ENCODE measurements at regions not wholly inside any gene's neighbourhood (a gene's known extent, or its start where the extent isn't known, plus 50 kb on each side); places are given as distances from the start of the nearest gene placed in this dataset.

DNA sequence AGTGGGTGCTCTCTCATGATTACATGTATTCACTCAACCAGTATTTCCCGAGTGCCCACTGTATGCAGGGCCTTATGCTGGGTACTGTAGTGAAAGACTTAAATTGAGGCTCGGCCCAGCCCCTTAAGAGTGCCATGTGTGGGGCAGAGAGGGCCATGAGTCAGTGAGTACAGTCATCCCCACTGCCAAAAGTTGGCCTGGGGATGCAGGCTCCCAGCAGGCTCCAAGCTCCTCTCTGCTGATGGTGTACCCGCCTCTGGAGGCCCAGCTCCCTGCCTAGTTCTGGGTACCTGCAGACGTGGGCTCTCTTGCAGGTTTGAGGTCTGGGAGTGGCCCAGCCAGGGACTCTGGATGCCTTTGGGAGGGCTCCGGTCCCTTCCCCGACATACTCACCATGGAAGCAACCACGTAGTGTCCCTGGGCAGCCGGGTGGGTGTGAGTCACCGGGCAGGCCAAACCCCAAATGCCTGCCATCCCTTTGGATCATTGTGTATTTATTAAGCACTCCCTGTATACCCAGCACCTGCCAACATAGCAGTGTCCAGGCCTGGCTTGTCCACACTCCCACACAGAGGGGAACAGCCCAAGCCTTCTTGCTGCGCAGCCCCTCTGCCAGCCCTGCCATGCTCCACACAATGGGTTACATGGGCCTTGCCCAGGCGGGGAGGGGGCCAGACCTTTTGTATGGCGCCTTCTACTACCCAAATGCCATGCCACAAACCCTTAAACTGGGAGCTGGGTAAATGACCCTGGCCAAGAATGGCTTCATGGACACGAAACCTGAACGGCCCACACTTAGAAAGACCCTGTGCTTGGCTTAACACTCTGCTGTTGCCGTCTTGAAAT, 153.6 kb downstream of the VEGFA start:
- no peak overlapping the region for H3K4me3 ChIP-seq (ENCODE audit: low read depth, low read length)
- no peak for DNase-seq (ENCODE audit: low read depth)
- TF ChIP-seq, protein P1, sequence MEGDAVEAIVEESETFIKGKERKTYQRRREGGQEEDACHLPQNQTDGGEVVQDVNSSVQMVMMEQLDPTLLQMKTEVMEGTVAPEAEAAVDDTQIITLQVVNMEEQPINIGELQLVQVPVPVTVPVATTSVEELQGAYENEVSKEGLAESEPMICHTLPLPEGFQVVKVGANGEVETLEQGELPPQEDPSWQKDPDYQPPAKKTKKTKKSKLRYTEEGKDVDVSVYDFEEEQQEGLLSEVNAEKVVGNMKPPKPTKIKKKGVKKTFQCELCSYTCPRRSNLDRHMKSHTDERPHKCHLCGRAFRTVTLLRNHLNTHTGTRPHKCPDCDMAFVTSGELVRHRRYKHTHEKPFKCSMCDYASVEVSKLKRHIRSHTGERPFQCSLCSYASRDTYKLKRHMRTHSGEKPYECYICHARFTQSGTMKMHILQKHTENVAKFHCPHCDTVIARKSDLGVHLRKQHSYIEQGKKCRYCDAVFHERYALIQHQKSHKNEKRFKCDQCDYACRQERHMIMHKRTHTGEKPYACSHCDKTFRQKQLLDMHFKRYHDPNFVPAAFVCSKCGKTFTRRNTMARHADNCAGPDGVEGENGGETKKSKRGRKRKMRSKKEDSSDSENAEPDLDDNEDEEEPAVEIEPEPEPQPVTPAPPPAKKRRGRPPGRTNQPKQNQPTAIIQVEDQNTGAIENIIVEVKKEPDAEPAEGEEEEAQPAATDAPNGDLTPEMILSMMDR (conservative IDR thresholded peaks at IDR 0.05; ENCODE audit: low read depth, low read length), result no peak

DNA sequence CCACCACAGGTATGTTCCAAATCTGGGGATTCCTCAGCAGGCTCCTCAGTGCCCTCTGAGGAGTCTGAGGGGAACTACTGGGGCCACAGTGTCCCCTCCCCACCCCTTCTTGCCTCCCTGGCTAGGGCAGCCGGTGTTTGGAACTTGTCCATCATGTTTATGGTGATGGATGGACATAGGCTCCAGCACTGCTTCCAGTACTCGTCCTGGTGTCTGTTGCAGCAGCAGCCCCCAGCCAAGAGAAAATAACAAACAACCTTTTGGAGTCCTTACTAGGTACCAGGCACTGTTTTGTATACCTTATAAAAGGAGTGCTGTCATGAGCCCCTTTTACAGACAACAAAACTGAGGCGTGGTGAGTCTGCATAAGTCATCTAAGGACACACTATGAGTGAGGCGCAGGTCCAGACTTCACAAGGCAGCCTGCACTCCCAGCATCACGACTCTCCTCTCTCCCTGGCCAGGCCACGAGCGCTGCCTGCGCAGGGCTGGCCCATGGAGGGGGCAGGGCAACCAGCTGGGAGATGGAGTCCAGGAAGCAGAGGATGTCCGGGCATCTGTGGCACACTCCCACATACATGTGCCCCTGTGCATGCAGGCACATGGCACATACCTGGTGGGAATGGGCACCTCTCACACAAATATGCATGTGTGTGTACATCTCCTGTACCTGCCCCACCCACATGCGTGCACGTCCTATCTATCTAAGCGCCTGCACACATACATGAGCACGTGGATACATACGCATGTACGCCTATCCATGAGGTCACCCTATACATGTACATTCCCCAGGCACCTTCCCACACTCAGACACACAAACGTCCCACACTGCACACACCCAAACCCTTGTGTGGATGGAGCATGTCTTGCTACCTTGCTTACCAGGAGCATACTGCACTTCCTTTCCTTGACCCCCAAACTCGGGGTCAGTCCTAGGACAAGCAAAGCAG, 152.7 kb downstream of the VEGFA start:
- no peak for DNase-seq (ENCODE audit: low read depth)
- no peak overlapping the region for H3K4me3 ChIP-seq (ENCODE audit: low read depth, low read length)
- TF ChIP-seq, protein P1 (conservative IDR thresholded peaks at IDR 0.05; ENCODE audit: low read depth, low read length), result no peak

DNA sequence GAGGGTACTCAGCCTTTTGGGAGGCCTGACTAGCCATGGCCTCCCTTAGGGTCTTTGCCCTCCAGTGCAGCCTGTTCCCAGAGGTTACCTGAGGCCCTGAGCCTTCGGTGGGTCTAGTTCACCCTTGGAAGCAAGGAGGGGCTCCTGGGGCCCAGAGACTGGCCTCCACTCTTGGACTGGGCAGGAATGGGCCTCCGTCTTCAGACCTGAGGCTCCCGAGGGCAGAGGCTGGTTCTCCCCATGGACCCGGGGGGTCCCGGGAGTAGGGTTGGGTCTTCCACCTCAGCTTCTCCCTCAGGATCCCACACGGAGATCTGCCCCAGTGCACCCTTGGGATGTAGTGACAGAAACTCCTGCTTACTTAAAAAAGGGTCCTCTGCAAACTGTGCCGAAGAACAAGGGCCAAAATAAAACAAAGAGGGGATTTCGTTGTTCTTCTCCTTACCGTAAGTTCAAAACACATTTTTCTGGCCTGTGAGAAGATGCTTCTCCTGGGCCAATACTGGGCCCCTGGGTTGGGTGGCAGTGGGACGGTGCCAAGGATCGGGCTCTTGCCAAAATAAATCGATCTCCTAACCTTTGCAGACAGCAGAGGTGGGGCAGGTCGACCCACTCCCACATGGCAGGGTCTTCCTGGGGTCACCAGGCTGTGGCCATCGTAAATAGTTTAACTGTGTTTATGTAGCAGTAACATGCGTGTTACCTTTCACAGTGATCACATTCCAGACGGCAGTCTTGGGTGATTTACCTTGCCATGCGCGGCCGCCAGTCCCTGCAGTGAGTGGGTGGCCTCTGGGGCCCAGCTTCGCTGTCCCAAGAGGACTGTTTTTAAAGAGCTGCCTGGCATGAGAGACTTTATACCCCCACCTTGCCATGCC, 151.8 kb downstream of the VEGFA start:
- TF ChIP-seq, protein P1 (conservative IDR thresholded peaks at IDR 0.05; ENCODE audit: low read depth, low read length), result no peak
- no peak overlapping the region for H3K4me3 ChIP-seq (ENCODE audit: low read depth, low read length)
- DNase-seq (ENCODE audit: low read depth), result no peak

DNA sequence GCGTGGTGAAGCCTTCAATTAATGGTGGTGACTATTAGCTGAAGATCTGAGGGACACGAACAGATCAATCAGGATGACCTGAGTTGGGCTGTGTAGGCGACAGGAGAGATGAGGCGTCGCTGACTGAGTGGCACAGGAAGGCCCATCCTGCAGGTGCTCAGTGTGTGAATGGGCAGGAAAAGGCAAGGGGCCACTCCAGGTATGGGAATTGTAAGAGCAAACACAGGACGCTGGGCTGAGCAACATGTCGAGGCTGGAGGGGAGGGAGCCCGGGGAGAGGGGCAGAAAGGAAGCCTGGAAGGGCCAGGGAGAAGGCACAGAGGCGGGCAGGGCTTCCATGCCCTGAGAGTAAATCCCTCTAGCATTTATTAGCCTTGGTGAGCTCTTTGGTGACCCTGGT, 151.0 kb downstream of the VEGFA start:
- TF ChIP-seq, protein P1 (conservative IDR thresholded peaks at IDR 0.05; ENCODE audit: low read depth, low read length), result no peak
- no peak overlapping the region for H3K4me3 ChIP-seq (ENCODE audit: low read depth, low read length)

DNA sequence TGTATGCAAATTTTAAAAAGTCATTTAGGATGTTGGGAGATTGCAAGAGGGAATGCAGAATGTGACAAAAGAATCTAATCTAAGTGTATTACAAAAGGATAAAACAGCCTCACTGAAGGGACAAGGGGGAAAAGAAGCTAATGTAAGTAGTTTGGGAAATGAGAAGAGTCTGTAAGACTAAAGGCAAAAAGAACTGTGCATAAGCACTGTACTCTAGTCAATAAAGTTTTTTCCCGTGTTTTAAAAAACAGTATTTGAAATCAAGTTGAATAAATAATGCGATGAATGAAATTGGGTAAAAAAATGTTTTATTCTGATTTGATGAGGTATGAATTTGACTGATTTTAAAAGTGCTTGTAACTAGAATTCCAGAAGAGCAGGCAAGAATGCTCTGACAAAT, 149.8 kb downstream of the VEGFA start:
- H3K4me3 ChIP-seq (ENCODE audit: low read depth, low read length), result no peak overlapping the region
- TF ChIP-seq, protein P1 (conservative IDR thresholded peaks at IDR 0.05; ENCODE audit: low read depth, low read length), result no peak
- DNase-seq (ENCODE audit: low read depth), result no peak

More for the DNA sequence above, 151.0 kb downstream of the VEGFA start:
- no peak for DNase-seq (ENCODE audit: low read depth)

DNA sequence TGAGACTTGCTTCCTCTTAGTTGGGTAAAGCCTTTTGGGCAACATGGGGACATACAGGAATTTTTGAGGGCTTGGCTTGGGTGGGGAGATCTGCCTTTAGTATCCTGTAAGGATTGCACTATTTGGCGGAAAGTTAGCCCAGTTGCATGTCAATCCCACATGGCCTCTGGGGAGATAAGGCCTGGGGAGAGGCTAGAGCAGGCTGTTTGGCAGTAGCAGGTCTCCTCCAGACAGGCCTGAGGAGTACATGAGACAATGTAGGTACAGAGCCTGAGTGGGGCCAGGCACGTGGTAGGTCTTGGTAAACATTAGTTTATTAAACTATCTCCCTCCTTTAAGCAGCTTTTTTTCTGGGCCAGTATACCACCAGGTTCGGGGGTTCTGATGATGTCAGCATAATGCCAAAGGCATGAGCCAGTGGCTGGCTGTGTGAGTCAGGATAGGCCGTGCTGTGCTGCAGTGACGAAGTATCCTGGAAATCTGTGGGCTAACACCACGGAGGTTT, 147.9 kb downstream of the VEGFA start:
- H3K4me3 ChIP-seq (ENCODE audit: low read depth, low read length), result no peak overlapping the region
- DNase-seq (ENCODE audit: low read depth), result no peak
- TF ChIP-seq, protein P1 (conservative IDR thresholded peaks at IDR 0.05; ENCODE audit: low read depth, low read length), result no peak
